K562 (cell line): ENCODE measurements at regions not wholly inside any gene's neighbourhood (a gene's known extent, or its start where the extent isn't known, plus 50 kb on each side); places are given as distances from the start of the nearest gene placed in this dataset.

Experiments used
- ATAC-seq: fragments of 200-7000 bp; cut with Tn5 transposase; 3 replicates; pipeline ENCODE4 v1.9.1; 2020; ENCODE audit warnings: moderate library complexity
- BruUV-seq: library from RNA; stranded (reverse); fragments of 400-500 nt; replicated peaks from 2 replicates; lab custom pipeline; 2021; lab: Mats Ljungman, UMichigan
- CTCF ChIA-PET: fragments of 300-600 bp; formaldehyde crosslinking; extraction: SDS; loops from one replicate; lab custom pipeline; 2021; ENCODE audit warnings: low intra/inter-chr PET ratio; lab: Yijun Ruan, JAX
- POLR2A ChIA-PET: fragments of 300-600, 350-650 bp; sonication (Branson Sonifier 250); formaldehyde crosslinking; extraction: SDS; loops from one replicate; lab custom pipeline; 2021; ENCODE audit warnings: antibody characterized with exemption, inconsistent platforms; lab: Yijun Ruan, JAX
- DNase-seq, 4 experiments: peaks; one replicate each; pipeline versions ENCODE4 v3.0.0 to v3.0.0-alpha.2; 2011 to 2018; ENCODE audit warnings: low spot score in 3 of 4, mixed read lengths in 3 of 4; ENCODE audit errors: extremely low read depth in 1 of 4
- FAIRE-seq: peaks from 2 replicates; lab custom pipeline; 2011; peaks lifted over from hg19 to GRCh38; lab: Jason Lieb, UNC
- H2AFZ ChIP-seq: 2 replicates; pipeline ENCODE4 v1.6.0; 2011; ENCODE audit warnings: low read depth, low read length, control low read depth, inconsistent platforms
- H3K27ac ChIP-seq: fragments of 200-600 bp; 3 replicates; pipeline ENCODE4 v1.8.0; 2011; ENCODE audit warnings: low read depth, mild to moderate bottlenecking, control low read depth, inconsistent platforms, low read length, moderate library complexity, mixed read lengths; ENCODE audit errors: extremely low read depth
- H3K27me3 ChIP-seq, 2 experiments: fragments of 300-600 bp in 1 of 2; 2 replicates in 1 of 2; 3 replicates in 1 of 2; pipeline versions ENCODE4 v1.6.0 to v1.8.0; 2011; ENCODE audit warnings: inconsistent platforms in 2 of 2, low read length in 2 of 2, mild to moderate bottlenecking in 1 of 2, mixed read lengths in 1 of 2, moderate library complexity in 1 of 2; ENCODE audit not compliant: control insufficient read depth in 2 of 2, insufficient read depth in 2 of 2
- H3K36me3 ChIP-seq: fragments of 300-600 bp; 3 replicates; pipeline ENCODE4 v1.8.0; 2011; ENCODE audit warnings: mild to moderate bottlenecking, low read length, inconsistent platforms; ENCODE audit not compliant: control insufficient read depth, insufficient read depth
- H3K4me1 ChIP-seq, 2 experiments: fragments of 200-600 bp in 1 of 2; replicated peaks in 1 of 2; 2 replicates in 1 of 2; 3 replicates in 1 of 2; pipeline versions ENCODE4 v1.5.1 to v1.8.0; 2011; ENCODE audit warnings: inconsistent platforms in 2 of 2, low read length in 2 of 2, mild to moderate bottlenecking in 1 of 2, mixed read lengths in 1 of 2, moderate library complexity in 1 of 2; ENCODE audit not compliant: control insufficient read depth in 2 of 2, insufficient read depth in 2 of 2
- H3K4me2 ChIP-seq: 2 replicates; pipeline ENCODE4 v1.6.1; 2011; ENCODE audit warnings: low read length, control low read depth, inconsistent platforms, mixed read lengths; ENCODE audit not compliant: insufficient read depth
- H3K4me3 ChIP-seq: fragments of 200-600 bp; sonication (generic), shearing (Covaris generic); 2 replicates; pipeline ENCODE4 v1.5.1; 2016; ENCODE audit warnings: control low read depth, inconsistent platforms
- H3K79me2 ChIP-seq: fragments of 200-600 bp; 3 replicates; pipeline ENCODE4 v1.8.0; 2011; ENCODE audit warnings: low read length, inconsistent platforms; ENCODE audit not compliant: control insufficient read depth, insufficient read depth
- H3K9ac ChIP-seq, 2 experiments: 2 replicates each; pipeline versions ENCODE4 v1.6.0 to v1.6.1; 2011; ENCODE audit warnings: low read depth in 2 of 2, low read length in 2 of 2, control low read depth in 1 of 2, inconsistent platforms in 1 of 2, mild to moderate bottlenecking in 1 of 2, mixed read lengths in 1 of 2; ENCODE audit not compliant: insufficient read depth in 1 of 2
- H3K9me1 ChIP-seq: one replicate; pipeline ENCODE4 v1.6.0; 2011; ENCODE audit warnings: inconsistent platforms, mild to moderate bottlenecking, low read length, moderate library complexity; ENCODE audit not compliant: control insufficient read depth, insufficient read depth
- H3K9me3 ChIP-seq: replicated peaks from 2 replicates; pipeline ENCODE4 v1.5.1; 2011; ENCODE audit warnings: low read depth, low read length, inconsistent platforms; ENCODE audit not compliant: control insufficient read depth, insufficient read depth
- H4K20me1 ChIP-seq: replicated peaks from 2 replicates; pipeline ENCODE4 v1.6.1; 2011; ENCODE audit warnings: low read length, inconsistent platforms, mixed read lengths; ENCODE audit not compliant: control insufficient read depth, insufficient read depth
- CBX8 ChIP-seq: fragments of 200-600 bp; sonication (generic); IDR thresholded peaks from 2 replicates; pipeline ENCODE4 v1.6.1; 2012; ENCODE audit warnings: borderline replicate concordance, mixed run types, low read depth, mild to moderate bottlenecking, moderate library complexity, mixed read lengths, low read length, control low read depth, inconsistent platforms; ENCODE audit not compliant: poor library complexity, severe bottlenecking; ENCODE audit errors: extremely low read depth
- JUND ChIP-seq, 2 experiments: IDR thresholded peaks; 2 replicates in 1 of 2; 3 replicates in 1 of 2; pipeline ENCODE4 v1.6.1; 2011; ENCODE audit warnings: borderline replicate concordance in 2 of 2, low read depth in 2 of 2, low read length in 2 of 2, improper control_type of control experiment in 1 of 2, missing biosample characterization in 1 of 2, missing genetic modification characterization in 1 of 2, missing genetic modification reagents in 1 of 2
- MAFK ChIP-seq: IDR thresholded peaks from 2 replicates; pipeline ENCODE4 v1.6.1; 2011; ENCODE audit warnings: low read length, improper control_type of control experiment
- NFRKB ChIP-seq: fragments of 450-650 bp; IDR thresholded peaks from 2 replicates; pipeline ENCODE4 v1.6.1; 2016; ENCODE audit warnings: low read depth
- RBM15 ChIP-seq: fragments of 200-400 bp; formaldehyde crosslinking; IDR thresholded peaks from 2 replicates; pipeline ENCODE4 v1.6.1; 2018; ENCODE audit warnings: mild to moderate bottlenecking, low read length, moderate library complexity; ENCODE audit not compliant: insufficient read depth
- RFX7 ChIP-seq: fragments of 250-450 bp; sonication (Bioruptor Pico); IDR thresholded peaks from 2 replicates; pipeline ENCODE4 v1.5.1; 2021; ENCODE audit warnings: mild to moderate bottlenecking
- TAF15 ChIP-seq: fragments of 200-400 bp; formaldehyde crosslinking; IDR thresholded peaks from 2 replicates; pipeline ENCODE4 v1.6.1; 2017; ENCODE audit warnings: mild to moderate bottlenecking, low read depth, low read length, moderate library complexity
- UBTF ChIP-seq, 2 experiments: IDR thresholded peaks; 2 replicates each; pipeline ENCODE4 v1.6.1; 2012; ENCODE audit warnings: improper control_type of control experiment in 2 of 2, low read depth in 2 of 2, low read length in 2 of 2, borderline replicate concordance in 1 of 2
- WGBS: fragments of 100-300 bp; shearing (Covaris generic); methylation state at CpG from one replicate; pipeline ENCODE4 v1.1.6; 2016; ENCODE audit warnings: low coverage, mixed read lengths; ENCODE audit not compliant: insufficient coverage; ENCODE audit errors: missing lambda C conversion rate; 5-methylcytosine and 5-hydroxymethylcytosine counted together
- in situ Hi-C: fragments of 300-500 bp; cut with MboI; formaldehyde crosslinking; loops from 4 replicates; pipeline ENCODE4 v1.15.0; 2018; ENCODE audit warnings: inconsistent platforms, mixed read lengths
- intact Hi-C: fragments of 100-400 bp; cut with micrococcal nuclease; formaldehyde crosslinking; loops from 2 replicates; pipeline ENCODE4 v1.14.2; 2022

GRCh38 chr16:63416712-63417111 lies 1380.5 kb upstream of the CDH8 start:
- Histone ChIP-seq H3K36me3 (no peaks in the 10 kb centered on the region), H3K9me3 (no peaks in the 10 kb centered on the region), H3K27me3 (no peaks in the 10 kb centered on the region), H3K9me1 (no peaks in the 10 kb centered on the region), H2AFZ (no peak overlapping the region), H4K20me1 (no peaks in the 10 kb centered on the region), H3K4me1 (no peaks in the 10 kb centered on the region), H3K4me2 (no peak overlapping the region), H3K27ac (no peak overlapping the region), H3K4me3 (no peak overlapping the region), H3K9ac (no peak overlapping the region), H3K79me2 (no peaks in the 10 kb centered on the region)
- POLR2A ChIA-PET: no interaction called here
- CTCF ChIA-PET: no interaction called here
- intact Hi-C loops: no loop called here
- no TSS peak for BruUV-seq
- in situ Hi-C loops: no loop called here
- TF ChIP-seq RFX7 (CRISPR knock-in tag): no peak
- no peak for TF ChIP-seq TAF15
- no peak for TF ChIP-seq CBX8
- TF ChIP-seq JUND (IDR thresholded peaks at IDR 0.05; ENCODE audit: borderline replicate concordance, low read depth, low read length): no peak
- no peak for TF ChIP-seq JUND (tag; IDR thresholded peaks at IDR 0.05; ENCODE audit: borderline replicate concordance, low read depth, low read length)
- no peak for TF ChIP-seq UBTF (IDR thresholded peaks at IDR 0.05; ENCODE audit: borderline replicate concordance in 1 of 2, low read depth in 2 of 2, low read length in 2 of 2)
- no peak for TF ChIP-seq RBM15
- TF ChIP-seq NFRKB: no peak
- no peak for TF ChIP-seq MAFK
- WGBS: 2% methylated on average over 4 of the region's 4 CpGs
- DNase-seq (no peak), FAIRE-seq (no peak), ATAC-seq (no peak)
